Body of pancreas (tissue), 4 donors: ENCODE measurements at regions not wholly inside any gene's neighbourhood (a gene's known extent, or its start where the extent isn't known, plus 50 kb on each side); places are given as distances from the start of the nearest gene placed in this dataset.

Source experiments
- POLR2A ChIP-seq, 3 donors: fragments of 450-650 bp; IDR thresholded peaks; one replicate each; pipeline ENCODE4 v1.6.1; 2016; ENCODE audit warnings: antibody characterized with exemption in 3 of 3, mild to moderate bottlenecking in 2 of 3
- TF ChIP-seq, protein P1 (sequence below), 7 experiments: fragments of 450-650 bp in 4 of 7; fragments of 200-600 bp in 3 of 7; sonication (generic) in 3 of 7; IDR thresholded peaks; one replicate each; pipeline ENCODE4 v1.5.1; 2016 to 2019; ENCODE audit warnings: antibody characterized with exemption in 7 of 7

- TF ChIP-seq POLR2A (IDR thresholded peaks at IDR 0.05), result no peak
- TF ChIP-seq, protein P1, sequence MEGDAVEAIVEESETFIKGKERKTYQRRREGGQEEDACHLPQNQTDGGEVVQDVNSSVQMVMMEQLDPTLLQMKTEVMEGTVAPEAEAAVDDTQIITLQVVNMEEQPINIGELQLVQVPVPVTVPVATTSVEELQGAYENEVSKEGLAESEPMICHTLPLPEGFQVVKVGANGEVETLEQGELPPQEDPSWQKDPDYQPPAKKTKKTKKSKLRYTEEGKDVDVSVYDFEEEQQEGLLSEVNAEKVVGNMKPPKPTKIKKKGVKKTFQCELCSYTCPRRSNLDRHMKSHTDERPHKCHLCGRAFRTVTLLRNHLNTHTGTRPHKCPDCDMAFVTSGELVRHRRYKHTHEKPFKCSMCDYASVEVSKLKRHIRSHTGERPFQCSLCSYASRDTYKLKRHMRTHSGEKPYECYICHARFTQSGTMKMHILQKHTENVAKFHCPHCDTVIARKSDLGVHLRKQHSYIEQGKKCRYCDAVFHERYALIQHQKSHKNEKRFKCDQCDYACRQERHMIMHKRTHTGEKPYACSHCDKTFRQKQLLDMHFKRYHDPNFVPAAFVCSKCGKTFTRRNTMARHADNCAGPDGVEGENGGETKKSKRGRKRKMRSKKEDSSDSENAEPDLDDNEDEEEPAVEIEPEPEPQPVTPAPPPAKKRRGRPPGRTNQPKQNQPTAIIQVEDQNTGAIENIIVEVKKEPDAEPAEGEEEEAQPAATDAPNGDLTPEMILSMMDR (IDR thresholded peaks at IDR 0.05), result no peak
Measured at GRCh38 chr5:39826051-39826450, 401.3 kb upstream of the DAB2 start.
